MG63 (cell line): ENCODE measurements at regions not wholly inside any gene's neighbourhood (a gene's known extent, or its start where the extent isn't known, plus 50 kb on each side); places are given as distances from the start of the nearest gene placed in this dataset.

Source experiments
- DNase-seq: peaks from one replicate; pipeline ENCODE4 v3.0.0-alpha.2; 2020
- H3K27me3 ChIP-seq: fragments of 250-450 bp; sonication (Bioruptor Pico); 2 replicates; pipeline ENCODE4 v1.5.1; 2020; ENCODE audit warnings: mild to moderate bottlenecking, moderate library complexity
- H3K36me3 ChIP-seq: fragments of 250-450 bp; sonication (Bioruptor Pico); 2 replicates; pipeline ENCODE4 v1.5.1; 2020; ENCODE audit warnings: mild to moderate bottlenecking, moderate library complexity
- H3K4me3 ChIP-seq: fragments of 250-450 bp; sonication (Bioruptor Pico); 2 replicates; pipeline ENCODE4 v1.5.1; 2020; ENCODE audit warnings: mild to moderate bottlenecking, moderate library complexity
- H3K9me3 ChIP-seq: fragments of 250-450 bp; sonication (Bioruptor Pico); 2 replicates; pipeline ENCODE4 v1.5.1; 2020; ENCODE audit warnings: mild to moderate bottlenecking, moderate library complexity

DNA sequence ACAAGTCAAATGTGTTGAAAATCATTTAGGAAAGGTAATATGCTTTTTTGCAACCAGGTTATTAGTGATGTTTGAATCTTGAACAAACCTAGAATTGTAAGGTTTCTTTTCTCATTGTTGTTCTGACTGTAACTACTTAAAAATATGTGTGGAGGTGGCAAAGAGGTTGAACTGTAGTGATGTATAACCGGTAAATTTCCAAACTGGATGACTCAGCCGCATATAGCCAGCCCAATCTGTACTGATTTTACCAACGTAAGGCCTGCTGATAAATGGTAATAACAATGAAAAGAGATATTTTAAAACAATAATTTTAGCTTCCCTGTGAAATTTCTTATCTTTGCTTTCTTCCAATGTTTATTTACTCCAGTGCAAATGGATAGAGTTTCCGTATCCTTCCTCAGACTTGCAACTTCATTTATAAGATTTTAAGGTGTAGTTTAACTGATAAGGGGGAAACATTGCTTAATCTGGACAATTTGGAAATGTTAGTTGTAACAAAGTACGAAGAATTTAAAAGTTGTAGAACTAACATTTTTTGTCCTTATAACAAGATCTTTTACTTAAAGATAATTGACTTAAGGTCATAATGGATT, 1170.4 kb upstream of the ZEB2 start:
- no peaks in the 10 kb centered on the region for H3K27me3 ChIP-seq
- no peak overlapping the region for H3K4me3 ChIP-seq
- H3K9me3 ChIP-seq = no peaks in the 10 kb centered on the region
- DNase-seq = no peak
- H3K36me3 ChIP-seq = no peaks in the 10 kb centered on the region

DNA sequence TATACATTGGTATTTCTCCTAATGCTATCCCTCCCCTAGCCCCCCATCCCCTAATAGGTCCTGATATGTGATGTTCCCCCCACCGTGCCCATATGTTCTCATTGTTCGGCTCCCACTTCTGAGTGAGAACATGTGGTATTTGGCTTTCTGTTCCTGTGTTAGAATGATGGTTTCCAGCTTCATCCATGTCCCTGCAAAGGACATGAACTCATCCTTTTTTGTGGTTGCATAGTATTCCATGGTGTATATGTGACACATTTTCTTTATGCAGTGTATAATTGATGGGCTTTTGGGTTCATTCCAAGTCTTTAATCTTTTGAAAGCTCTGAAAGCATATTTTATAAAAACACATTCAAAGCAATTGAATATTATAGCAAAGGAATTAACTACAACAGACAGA, 1169.4 kb upstream of the ZEB2 start:
- Histone ChIP-seq H3K27me3 (no peaks in the 10 kb centered on the region), H3K4me3 (no peak overlapping the region), H3K36me3 (no peaks in the 10 kb centered on the region), H3K9me3 (no peaks in the 10 kb centered on the region)
- DNase-seq = no peak

DNA sequence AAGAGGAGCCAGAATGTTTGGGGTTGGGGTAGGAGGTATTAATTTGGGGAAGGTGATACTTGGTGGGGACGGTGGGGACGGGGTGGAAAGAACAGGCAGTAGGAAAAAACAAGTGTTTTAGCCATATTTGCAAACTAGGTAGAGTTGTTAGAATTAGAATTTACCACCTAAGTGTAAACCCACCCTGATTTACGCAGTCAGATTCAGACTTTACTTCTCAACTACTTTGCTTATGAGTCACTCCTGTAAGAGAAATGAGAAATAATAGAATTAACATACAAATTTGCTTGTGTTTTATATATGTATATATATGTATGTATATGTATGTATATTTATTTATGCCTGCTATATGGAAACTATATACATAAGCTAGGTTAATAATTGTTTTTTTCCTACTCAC, 1168.2 kb upstream of the ZEB2 start:
- Histone ChIP-seq H3K27me3 (no peaks in the 10 kb centered on the region), H3K4me3 (no peak overlapping the region)
- DNase-seq = no peak

DNA sequence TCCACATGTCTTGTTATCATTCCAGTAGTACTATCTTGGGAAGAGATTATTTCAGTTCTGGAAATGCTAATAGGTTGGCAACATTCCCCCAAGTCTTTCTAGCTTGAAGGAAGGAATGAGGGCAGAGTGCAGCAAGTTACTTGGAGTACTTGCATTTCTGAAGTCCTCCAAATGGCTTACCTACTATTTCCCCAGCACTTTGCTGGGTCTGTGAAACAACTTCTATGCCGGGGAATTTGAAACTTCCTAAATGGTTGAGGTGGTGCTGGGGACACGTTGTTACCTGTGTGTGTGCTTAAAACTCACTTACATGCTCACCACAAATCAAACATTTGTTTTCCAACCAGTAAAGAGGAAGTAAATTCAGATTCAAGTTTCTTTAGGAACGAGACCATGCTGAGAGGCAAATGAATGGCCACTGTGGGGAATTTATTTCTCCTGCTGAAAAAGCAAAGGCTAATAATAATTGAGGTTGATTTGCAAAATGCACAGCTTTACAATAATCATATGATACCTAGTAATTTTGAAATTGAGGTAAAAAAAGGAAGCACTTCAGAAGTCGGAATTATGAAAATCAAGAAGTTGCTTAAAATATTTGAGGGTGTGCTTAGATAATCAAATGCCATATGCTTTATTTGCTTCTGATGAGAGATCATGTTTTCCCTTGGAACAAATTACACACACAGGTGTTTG, 1167.7 kb upstream of the ZEB2 start:
- H3K9me3 ChIP-seq = no peaks in the 10 kb centered on the region
- DNase-seq = no peak
- H3K36me3 ChIP-seq = no peaks in the 10 kb centered on the region

More for the DNA sequence above, 1168.2 kb upstream of the ZEB2 start:
- no peaks in the 10 kb centered on the region for H3K36me3 ChIP-seq
- no peaks in the 10 kb centered on the region for H3K9me3 ChIP-seq

DNA sequence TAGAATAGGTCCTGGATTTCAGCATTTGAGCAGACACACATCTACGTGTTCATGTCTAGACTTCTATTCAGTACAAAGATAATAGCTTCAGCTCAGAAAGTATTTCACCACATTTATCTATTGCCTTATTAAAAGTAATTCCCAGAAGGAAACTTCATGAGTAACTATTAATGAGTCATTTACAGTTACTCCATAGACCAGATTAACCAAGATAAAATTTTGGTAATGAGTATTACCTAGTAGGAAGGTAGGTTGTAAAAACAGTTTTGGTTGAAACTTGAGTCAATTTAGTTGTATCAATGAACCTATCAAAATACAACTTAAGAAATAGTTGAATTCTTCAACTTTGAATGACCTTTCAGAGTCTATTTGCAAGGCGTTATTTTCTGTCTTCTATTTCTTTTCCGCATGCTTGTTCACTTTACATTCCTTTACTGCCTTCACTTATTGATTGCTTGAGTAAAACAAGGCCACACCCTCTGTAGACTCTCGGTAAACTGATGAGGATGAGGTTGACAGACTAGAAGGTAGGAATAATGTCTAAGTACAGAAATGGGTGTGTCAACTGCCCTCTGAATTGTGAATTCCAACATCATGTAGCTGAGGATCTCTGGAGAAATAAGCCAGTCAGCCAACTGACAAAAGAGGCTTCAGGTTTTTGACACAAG, 1165.6 kb upstream of the ZEB2 start:
- H3K9me3 ChIP-seq = no peaks in the 10 kb centered on the region
- H3K36me3 ChIP-seq = no peaks in the 10 kb centered on the region
- H3K4me3 ChIP-seq = no peak overlapping the region
- DNase-seq = no peak
- H3K27me3 ChIP-seq = no peaks in the 10 kb centered on the region

More for the DNA sequence above, 1167.7 kb upstream of the ZEB2 start:
- Histone ChIP-seq H3K4me3 (no peak overlapping the region), H3K27me3 (no peaks in the 10 kb centered on the region)

DNA sequence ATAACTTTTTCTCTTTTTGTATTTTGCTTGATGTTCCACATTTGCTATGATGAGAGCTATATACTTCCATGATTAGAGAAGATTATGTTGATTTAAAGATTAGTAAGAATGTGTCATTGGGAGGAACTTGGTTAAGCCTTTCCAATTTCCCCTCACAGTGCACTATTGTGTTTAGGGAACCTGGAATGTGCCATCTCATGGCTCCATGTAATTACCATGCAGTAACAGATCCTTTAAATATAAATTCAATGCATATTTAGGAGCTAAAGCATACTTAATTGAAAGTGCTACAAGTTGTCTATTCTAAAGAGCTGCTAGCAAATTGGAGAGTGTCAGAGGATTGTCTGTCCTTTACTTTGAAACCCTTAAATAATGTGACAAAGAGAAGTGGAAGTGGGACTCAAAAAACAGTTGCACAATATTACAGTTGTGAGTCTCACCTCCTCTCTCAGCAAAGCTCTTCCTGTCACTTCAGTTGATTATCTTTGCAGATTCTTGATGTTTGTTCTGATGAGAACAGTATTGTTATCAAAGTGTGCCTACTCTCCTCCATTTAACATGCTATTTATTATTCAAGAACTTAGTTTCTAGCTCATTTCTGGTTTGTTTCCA, 1162.7 kb upstream of the ZEB2 start:
- Histone ChIP-seq H3K27me3 (no peaks in the 10 kb centered on the region), H3K36me3 (no peaks in the 10 kb centered on the region), H3K4me3 (no peak overlapping the region), H3K9me3 (no peaks in the 10 kb centered on the region)
- DNase-seq = no peak

DNA sequence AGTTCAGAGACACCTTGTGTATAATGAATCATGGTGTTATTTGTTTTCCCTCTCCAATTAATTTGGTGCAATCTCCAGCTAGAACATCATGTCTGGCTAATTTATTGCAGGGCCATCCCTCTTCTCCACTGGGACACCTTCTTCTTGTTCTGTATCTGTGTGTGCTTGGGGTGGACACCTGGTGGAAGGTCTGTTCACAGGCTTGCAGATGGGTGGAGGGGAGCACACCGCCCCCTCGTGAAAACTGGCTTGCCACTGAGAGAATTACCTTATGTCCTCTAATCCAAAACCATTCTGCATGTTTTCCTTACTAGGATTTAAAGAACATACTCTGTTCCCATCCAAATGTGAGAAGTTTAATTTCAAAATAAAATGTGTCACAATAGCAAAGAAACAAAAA, 1160.4 kb upstream of the ZEB2 start:
- Histone ChIP-seq H3K36me3 (no peaks in the 10 kb centered on the region), H3K4me3 (no peak overlapping the region), H3K9me3 (no peaks in the 10 kb centered on the region), H3K27me3 (no peaks in the 10 kb centered on the region)
- no peak for DNase-seq

DNA sequence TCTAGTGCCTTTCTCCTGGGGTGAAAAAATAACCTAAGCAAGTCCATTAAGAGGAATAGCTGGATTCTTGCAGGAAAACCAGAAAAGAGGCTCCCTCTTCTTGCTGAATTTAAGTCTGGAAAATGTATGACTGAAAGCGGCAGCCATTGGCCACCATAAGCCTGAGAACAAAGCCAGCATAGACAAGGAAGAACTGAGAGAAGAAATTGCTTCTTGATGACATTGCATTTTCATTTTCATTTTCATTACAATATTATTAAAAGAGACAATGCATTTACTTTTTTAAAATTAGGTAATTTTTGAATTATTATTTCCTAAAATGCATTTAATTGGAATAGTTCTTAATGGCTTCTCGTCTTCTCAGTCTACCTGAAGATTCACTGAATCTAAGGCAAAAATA, 1157.5 kb upstream of the ZEB2 start:
- Histone ChIP-seq H3K9me3 (no peaks in the 10 kb centered on the region), H3K36me3 (no peaks in the 10 kb centered on the region), H3K4me3 (no peak overlapping the region), H3K27me3 (no peaks in the 10 kb centered on the region)
- no peak for DNase-seq

DNA sequence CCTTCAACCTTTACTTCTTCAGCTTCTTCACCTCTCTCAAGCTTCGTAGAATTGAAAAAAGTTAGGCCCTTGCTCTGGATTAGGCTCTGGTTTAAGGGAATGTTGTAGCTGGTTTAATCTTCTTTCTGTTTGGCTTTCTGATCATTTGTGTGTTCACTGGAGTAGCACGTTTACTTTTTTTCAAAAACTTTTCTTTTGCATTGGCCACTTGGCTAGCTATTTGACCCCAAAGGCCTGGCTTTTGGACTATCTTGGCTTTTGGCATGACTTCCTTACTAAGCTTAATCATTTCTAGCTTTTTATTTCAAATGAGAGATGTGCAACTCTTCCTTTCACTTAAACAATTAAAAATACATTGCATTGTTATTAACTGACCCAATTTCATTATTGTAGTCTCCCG, 1154.8 kb upstream of the ZEB2 start:
- no peaks in the 10 kb centered on the region for H3K9me3 ChIP-seq
- no peaks in the 10 kb centered on the region for H3K36me3 ChIP-seq
- no peak overlapping the region for H3K4me3 ChIP-seq
- DNase-seq = no peak
- no peaks in the 10 kb centered on the region for H3K27me3 ChIP-seq

DNA sequence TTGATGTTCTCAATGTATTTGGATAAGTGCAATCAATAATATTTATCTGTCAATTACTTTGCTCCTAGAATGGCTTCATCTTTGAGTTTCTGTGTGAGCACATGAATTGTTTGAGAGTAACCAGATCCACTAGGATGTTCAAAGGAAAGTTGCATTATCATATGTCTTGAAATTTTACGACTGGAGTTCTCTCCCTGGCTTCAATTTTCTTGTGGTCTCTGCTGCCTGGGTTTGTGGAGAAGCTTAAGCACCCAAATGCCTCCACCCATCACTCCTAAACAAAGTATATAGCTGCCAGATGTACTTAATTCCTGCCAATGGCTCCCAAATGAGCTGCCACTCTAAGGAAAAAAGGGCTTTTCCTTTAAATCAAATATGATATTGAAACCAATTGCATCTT, 1149.4 kb upstream of the ZEB2 start:
- Histone ChIP-seq H3K36me3 (no peaks in the 10 kb centered on the region), H3K9me3 (no peaks in the 10 kb centered on the region), H3K4me3 (no peak overlapping the region), H3K27me3 (no peaks in the 10 kb centered on the region)
- DNase-seq = no peak

DNA sequence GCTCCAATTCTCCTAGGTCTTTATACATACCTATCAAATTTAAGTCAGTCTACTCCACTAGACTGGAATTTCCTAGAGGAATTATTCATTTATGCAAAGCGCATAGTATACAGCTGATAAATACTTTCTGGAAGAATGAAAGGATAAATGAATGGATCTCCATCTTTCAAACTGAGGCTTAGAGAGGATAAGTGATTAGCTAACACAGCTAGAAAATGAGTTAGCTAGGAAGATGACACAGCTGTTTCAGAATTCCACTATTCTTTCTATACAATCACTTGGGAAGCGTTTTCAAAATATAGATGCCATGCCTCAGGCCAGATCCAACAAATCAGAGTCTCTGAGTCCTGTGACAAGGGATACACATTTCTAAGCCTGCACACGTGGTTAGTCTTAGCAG, 1146.6 kb upstream of the ZEB2 start:
- Histone ChIP-seq H3K27me3 (no peaks in the 10 kb centered on the region), H3K4me3 (no peak overlapping the region), H3K9me3 (no peaks in the 10 kb centered on the region), H3K36me3 (no peaks in the 10 kb centered on the region)
- DNase-seq = no peak

DNA sequence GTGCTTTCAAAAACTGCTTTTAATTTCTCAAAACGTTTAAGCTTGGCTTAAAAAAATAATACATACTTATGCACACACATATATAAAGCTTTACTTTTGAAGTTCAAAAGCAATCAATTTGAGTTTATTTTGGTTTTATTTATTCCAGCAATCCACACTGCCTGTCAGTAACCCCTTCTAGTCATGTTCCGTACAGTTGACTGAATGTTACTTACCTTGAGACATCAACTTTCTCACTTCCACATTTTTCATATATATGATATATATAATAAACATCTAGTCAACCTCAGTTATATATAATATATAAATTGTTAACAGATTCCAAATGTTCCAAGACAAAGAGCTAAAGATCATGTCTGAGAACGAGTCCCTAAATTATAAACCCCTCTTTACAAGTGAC, 1137.3 kb upstream of the ZEB2 start:
- Histone ChIP-seq H3K9me3 (no peaks in the 10 kb centered on the region), H3K27me3 (no peaks in the 10 kb centered on the region), H3K36me3 (no peaks in the 10 kb centered on the region), H3K4me3 (no peak overlapping the region)
- no peak for DNase-seq

DNA sequence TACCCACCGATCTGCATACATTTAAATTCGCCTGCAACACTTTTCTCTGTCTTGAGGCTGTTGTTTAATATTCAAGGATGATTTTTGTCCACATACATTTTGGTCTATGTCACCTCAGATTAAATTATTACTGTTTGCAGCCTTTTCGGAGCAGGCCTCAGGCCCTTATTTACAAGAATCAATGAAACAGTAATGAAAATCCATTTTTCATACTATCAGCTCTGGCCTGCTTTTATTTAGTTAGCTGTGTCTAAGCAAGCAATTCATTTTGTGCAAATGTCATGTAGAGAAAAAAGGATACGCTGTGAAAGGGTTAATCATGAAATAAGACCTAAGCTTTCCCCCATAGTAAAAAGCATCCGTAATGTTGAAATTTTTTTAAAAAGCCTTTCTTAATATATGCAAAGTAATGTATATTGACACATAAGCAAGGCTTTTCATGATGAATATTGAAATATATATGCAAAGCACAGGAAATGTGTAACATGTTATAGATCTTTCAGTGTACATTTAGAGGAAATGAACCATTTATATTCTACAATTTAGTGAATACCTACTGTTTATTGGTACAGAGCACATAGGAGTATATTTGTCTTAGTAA, 1135.3 kb upstream of the ZEB2 start:
- Histone ChIP-seq H3K9me3 (no peaks in the 10 kb centered on the region; the same call in 1 of the 2 replicates), H3K27me3 (no peaks in the 10 kb centered on the region), H3K36me3 (no peaks in the 10 kb centered on the region), H3K4me3 (no peak overlapping the region)
- DNase-seq = no peak

DNA sequence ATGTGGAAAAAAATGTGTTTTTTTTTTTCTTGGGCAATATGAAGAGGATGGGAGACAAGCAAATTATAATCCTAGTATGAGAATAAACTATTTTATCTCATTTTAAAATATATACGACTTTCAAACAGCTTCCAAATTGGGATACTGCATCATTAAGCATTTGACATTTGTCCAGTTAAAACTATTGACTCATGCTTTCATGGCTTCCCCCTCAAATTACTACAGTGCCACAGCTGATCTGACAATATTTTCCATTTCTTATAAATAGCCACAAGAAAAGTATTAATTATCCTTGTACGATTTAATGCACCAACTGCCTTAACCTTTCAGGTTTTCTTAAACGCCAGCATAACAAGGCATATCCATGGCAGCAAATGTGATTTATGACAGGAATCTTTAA, 1134.8 kb upstream of the ZEB2 start:
- no peak overlapping the region for H3K4me3 ChIP-seq
- no peaks in the 10 kb centered on the region for H3K27me3 ChIP-seq
- H3K36me3 ChIP-seq = no peaks in the 10 kb centered on the region
- no peaks in the 10 kb centered on the region; the same call in 1 of the 2 replicates for H3K9me3 ChIP-seq
- DNase-seq = no peak

DNA sequence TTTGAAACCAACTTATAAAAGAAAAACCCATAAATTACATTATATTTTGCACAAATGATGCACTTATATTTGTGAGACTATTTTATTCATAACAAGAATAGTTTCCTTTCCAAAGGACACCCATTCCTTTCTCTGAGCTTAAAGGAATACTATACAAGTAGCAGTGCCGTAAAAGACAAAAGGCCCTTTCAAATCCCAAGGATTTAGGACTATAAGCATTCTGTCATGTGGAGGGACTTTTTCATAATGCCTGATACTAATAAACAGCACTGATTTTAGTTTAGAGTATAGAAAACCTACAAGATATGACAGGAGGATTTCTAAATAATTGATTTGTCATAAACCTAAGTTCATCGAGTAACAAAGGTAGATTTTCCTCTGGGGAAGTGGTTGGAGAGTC, 1134.2 kb upstream of the ZEB2 start:
- DNase-seq = no peak
- Histone ChIP-seq H3K4me3 (no peak overlapping the region), H3K27me3 (no peaks in the 10 kb centered on the region), H3K9me3 (no peaks in the 10 kb centered on the region; the same call in 1 of the 2 replicates), H3K36me3 (no peaks in the 10 kb centered on the region)

DNA sequence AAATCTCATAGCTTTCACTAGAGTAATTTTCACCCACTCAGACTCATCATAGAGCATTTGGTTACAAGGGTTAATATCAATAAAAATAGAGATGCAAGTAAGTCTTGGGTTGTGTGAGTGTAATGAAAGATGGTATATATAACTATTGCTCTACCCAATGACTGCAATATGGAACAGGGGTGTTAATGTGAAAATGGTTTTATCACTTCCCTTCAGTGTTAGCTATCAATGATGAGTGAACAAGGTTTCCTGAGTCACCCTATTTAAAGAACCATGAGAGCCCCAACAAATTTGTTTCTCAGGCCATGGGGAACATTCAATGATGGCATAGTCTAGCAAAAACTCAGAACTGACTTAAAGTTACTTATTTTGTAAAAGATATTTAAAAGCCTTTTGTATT, 1133.6 kb upstream of the ZEB2 start:
- Histone ChIP-seq H3K27me3 (no peaks in the 10 kb centered on the region), H3K36me3 (no peaks in the 10 kb centered on the region), H3K4me3 (no peak overlapping the region), H3K9me3 (no peaks in the 10 kb centered on the region; the same call in 1 of the 2 replicates)
- DNase-seq = no peak
